SK-N-SH (cell line): ENCODE measurements at regions not wholly inside any gene's neighbourhood (a gene's known extent, or its start where the extent isn't known, plus 50 kb on each side); places are given as distances from the start of the nearest gene placed in this dataset.

ENCODE experiments used
- EP300 ChIP-seq, 2 experiments: IDR thresholded peaks; 2 replicates each; pipeline versions ENCODE4 v1.4.0 to v1.6.1; 2012; ENCODE audit warnings: borderline replicate concordance in 1 of 2, low read depth in 1 of 2, low read length in 1 of 2
- EZH2phosphoT487 ChIP-seq: fragments of 200-600 bp; sonication (generic); IDR thresholded peaks from 2 replicates; pipeline ENCODE4 v1.6.1; 2017; ENCODE audit warnings: low read depth, mixed run types, mild to moderate bottlenecking, antibody characterized with exemption, moderate library complexity, borderline replicate concordance
- FOXJ3 ChIP-seq: sonication (generic); formaldehyde crosslinking; IDR thresholded peaks from 2 replicates; pipeline ENCODE4 v1.5.1; 2020; ENCODE audit warnings: mild to moderate bottlenecking, missing genetic modification reagents
- FOXM1 ChIP-seq: IDR thresholded peaks from 2 replicates; pipeline ENCODE4 v1.4.0; 2012; ENCODE audit warnings: low read depth, mild to moderate bottlenecking
- POLR2AphosphoS5 ChIP-seq: IDR thresholded peaks from 2 replicates; pipeline ENCODE4 v1.6.1; 2012; ENCODE audit warnings: low read depth, low read length
- RAD21 ChIP-seq: IDR thresholded peaks from 2 replicates; pipeline ENCODE4 v1.6.1; 2012; ENCODE audit warnings: mild to moderate bottlenecking, low read length
- RCOR1 ChIP-seq: fragments of 150-350 bp; IDR thresholded peaks from 2 replicates; pipeline ENCODE4 v1.6.1; 2017; ENCODE audit warnings: antibody characterized with exemption, low read length
- RXRA ChIP-seq: IDR thresholded peaks from 2 replicates; pipeline ENCODE4 v1.4.0; 2012; ENCODE audit warnings: low read depth, mild to moderate bottlenecking, borderline replicate concordance
- TAF1 ChIP-seq: IDR thresholded peaks from 2 replicates; pipeline ENCODE4 v1.6.1; 2012; ENCODE audit warnings: low read depth, mild to moderate bottlenecking, low read length, moderate library complexity, borderline replicate concordance
- TEAD4 ChIP-seq: IDR thresholded peaks from 2 replicates; pipeline ENCODE4 v1.4.0; 2012; ENCODE audit warnings: mild to moderate bottlenecking, borderline replicate concordance; ENCODE audit not compliant: insufficient read depth
- YY1 ChIP-seq: IDR thresholded peaks from 2 replicates; pipeline ENCODE4 v1.4.0; 2012; ENCODE audit warnings: low read depth, mild to moderate bottlenecking
- TF ChIP-seq, protein P1 (sequence below): fragments of 200-600 bp; sonication (generic); IDR thresholded peaks from 2 replicates; pipeline ENCODE4 v1.6.1; 2017; ENCODE audit warnings: antibody characterized with exemption, mild to moderate bottlenecking, moderate library complexity
- TF ChIP-seq, protein P2 (sequence below): IDR thresholded peaks from 2 replicates; pipeline ENCODE4 v1.4.0; 2012; ENCODE audit warnings: low read depth, borderline replicate concordance
- TF ChIP-seq, protein P3 (sequence below): IDR thresholded peaks from 2 replicates; pipeline ENCODE4 v1.6.1; 2012; ENCODE audit warnings: mild to moderate bottlenecking, low read depth, low read length, moderate library complexity

DNA sequence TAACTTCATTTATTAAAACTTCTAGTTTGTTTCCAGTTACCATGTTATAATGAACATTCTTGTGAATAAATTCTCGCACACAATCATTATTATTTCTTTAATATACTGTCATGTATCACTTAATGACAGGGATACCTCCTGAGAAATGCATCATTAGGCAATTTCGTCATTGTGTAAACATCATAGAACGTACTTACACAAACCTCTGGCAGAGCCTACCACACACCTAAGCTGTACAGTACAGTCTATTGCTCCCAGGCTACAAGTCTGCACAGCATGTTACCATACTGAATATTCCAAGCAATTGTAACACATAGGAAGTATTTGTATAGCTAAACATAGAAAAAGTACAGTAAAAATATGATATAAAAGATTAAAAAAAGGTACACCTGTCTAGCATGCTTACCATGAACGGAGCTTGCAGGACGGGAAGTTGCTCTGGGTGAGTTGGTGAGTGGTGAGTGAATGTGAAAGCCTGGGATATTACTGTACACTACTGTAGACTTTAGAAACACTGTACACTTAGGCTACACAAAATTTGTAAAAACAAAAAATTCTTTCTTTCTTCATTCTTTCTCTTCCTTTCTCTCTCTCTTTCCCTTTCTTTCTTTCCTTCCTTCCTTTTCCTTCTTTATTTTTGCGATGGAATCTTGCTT lies 268.2 kb upstream of the SOX4 start:
- TF ChIP-seq, protein P1, sequence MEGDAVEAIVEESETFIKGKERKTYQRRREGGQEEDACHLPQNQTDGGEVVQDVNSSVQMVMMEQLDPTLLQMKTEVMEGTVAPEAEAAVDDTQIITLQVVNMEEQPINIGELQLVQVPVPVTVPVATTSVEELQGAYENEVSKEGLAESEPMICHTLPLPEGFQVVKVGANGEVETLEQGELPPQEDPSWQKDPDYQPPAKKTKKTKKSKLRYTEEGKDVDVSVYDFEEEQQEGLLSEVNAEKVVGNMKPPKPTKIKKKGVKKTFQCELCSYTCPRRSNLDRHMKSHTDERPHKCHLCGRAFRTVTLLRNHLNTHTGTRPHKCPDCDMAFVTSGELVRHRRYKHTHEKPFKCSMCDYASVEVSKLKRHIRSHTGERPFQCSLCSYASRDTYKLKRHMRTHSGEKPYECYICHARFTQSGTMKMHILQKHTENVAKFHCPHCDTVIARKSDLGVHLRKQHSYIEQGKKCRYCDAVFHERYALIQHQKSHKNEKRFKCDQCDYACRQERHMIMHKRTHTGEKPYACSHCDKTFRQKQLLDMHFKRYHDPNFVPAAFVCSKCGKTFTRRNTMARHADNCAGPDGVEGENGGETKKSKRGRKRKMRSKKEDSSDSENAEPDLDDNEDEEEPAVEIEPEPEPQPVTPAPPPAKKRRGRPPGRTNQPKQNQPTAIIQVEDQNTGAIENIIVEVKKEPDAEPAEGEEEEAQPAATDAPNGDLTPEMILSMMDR, result no peak
- TF ChIP-seq TEAD4, result no peak
- no peak for TF ChIP-seq RXRA
- no peak for TF ChIP-seq EP300 (IDR thresholded peaks at IDR 0.05; ENCODE audit: borderline replicate concordance in 1 of 2, low read depth in 1 of 2, low read length in 1 of 2)
- no peak for TF ChIP-seq FOXM1
- no peak for TF ChIP-seq RCOR1
- TF ChIP-seq POLR2AphosphoS5, result no peak
- no peak for TF ChIP-seq TAF1
- no peak for TF ChIP-seq EZH2phosphoT487
- TF ChIP-seq FOXJ3 (CRISPR knock-in tag), result no peak
- TF ChIP-seq, protein P2, sequence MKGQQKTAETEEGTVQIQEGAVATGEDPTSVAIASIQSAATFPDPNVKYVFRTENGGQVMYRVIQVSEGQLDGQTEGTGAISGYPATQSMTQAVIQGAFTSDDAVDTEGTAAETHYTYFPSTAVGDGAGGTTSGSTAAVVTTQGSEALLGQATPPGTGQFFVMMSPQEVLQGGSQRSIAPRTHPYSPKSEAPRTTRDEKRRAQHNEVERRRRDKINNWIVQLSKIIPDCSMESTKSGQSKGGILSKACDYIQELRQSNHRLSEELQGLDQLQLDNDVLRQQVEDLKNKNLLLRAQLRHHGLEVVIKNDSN, result no peak
- no peak for TF ChIP-seq RAD21
- no peak for TF ChIP-seq YY1
- TF ChIP-seq, protein P3, sequence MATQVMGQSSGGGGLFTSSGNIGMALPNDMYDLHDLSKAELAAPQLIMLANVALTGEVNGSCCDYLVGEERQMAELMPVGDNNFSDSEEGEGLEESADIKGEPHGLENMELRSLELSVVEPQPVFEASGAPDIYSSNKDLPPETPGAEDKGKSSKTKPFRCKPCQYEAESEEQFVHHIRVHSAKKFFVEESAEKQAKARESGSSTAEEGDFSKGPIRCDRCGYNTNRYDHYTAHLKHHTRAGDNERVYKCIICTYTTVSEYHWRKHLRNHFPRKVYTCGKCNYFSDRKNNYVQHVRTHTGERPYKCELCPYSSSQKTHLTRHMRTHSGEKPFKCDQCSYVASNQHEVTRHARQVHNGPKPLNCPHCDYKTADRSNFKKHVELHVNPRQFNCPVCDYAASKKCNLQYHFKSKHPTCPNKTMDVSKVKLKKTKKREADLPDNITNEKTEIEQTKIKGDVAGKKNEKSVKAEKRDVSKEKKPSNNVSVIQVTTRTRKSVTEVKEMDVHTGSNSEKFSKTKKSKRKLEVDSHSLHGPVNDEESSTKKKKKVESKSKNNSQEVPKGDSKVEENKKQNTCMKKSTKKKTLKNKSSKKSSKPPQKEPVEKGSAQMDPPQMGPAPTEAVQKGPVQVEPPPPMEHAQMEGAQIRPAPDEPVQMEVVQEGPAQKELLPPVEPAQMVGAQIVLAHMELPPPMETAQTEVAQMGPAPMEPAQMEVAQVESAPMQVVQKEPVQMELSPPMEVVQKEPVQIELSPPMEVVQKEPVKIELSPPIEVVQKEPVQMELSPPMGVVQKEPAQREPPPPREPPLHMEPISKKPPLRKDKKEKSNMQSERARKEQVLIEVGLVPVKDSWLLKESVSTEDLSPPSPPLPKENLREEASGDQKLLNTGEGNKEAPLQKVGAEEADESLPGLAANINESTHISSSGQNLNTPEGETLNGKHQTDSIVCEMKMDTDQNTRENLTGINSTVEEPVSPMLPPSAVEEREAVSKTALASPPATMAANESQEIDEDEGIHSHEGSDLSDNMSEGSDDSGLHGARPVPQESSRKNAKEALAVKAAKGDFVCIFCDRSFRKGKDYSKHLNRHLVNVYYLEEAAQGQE, result no peak
